ENCODE measurements at regions not wholly inside any gene's neighbourhood (a gene's known extent, or its start where the extent isn't known, plus 50 kb on each side); places are given as distances from the start of the nearest gene placed in this dataset.

GRCh38 chr12:124115976-124116690 lies 143.1 kb downstream of the ZNF664 start:
- Mint-ChIP-seq H3K36me3 (no peaks in the 10 kb centered on the region), H3K9me3 (no peaks in the 10 kb centered on the region), H3K27me3 (ENCODE audit: low read depth) (no peaks in the 10 kb centered on the region), H3K4me3 (no peak overlapping the region), H3K27ac (no peak overlapping the region), H3K4me1 (peaks cover 32% of the 10 kb centered on the region)
- no peak for TF ChIP-seq CTCF (IDR thresholded peaks at IDR 0.05; ENCODE audit: unreplicated experiment)
- DNase-seq (ENCODE audit: low spot score in 2 of 2, unreplicated experiment in 2 of 2), result no peak

- H3K27ac Mint-ChIP-seq, result no peak overlapping the region
- H3K9me3 Mint-ChIP-seq, result no peaks in the 10 kb centered on the region
- peaks cover 45% of the 10 kb centered on the region for H3K4me1 Mint-ChIP-seq
- H3K4me3 Mint-ChIP-seq, result no peak overlapping the region
- H3K27me3 Mint-ChIP-seq (ENCODE audit: low read depth), result no peaks in the 10 kb centered on the region
- no peak for DNase-seq (ENCODE audit: low spot score in 2 of 2, unreplicated experiment in 2 of 2)
- no peaks in the 10 kb centered on the region for H3K36me3 Mint-ChIP-seq
- no peak for TF ChIP-seq CTCF (IDR thresholded peaks at IDR 0.05; ENCODE audit: unreplicated experiment)
Measured at GRCh38 chr12:124120739-124121138, 147.7 kb downstream of the ZNF664 start.

- H3K36me3 Mint-ChIP-seq, result no peaks in the 10 kb centered on the region
- H3K4me1 Mint-ChIP-seq, result peaks cover 38% of the 10 kb centered on the region
- TF ChIP-seq CTCF (IDR thresholded peaks at IDR 0.05; ENCODE audit: unreplicated experiment), result no peak
- no peak overlapping the region for H3K27ac Mint-ChIP-seq
- no peak overlapping the region for H3K4me3 Mint-ChIP-seq
- no peaks in the 10 kb centered on the region for H3K27me3 Mint-ChIP-seq (ENCODE audit: low read depth)
- no peak for DNase-seq (ENCODE audit: low spot score in 2 of 2, unreplicated experiment in 2 of 2)
- H3K9me3 Mint-ChIP-seq, result no peaks in the 10 kb centered on the region
Measured at GRCh38 chr12:124122722-124123121, 149.7 kb downstream of the ZNF664 start.

- Mint-ChIP-seq H3K36me3 (no peaks in the 10 kb centered on the region), H3K27me3 (ENCODE audit: low read depth) (no peaks in the 10 kb centered on the region), H3K4me3 (no peak overlapping the region), H3K9me3 (no peaks in the 10 kb centered on the region), H3K27ac (peak overlapping the region; percentile 25), H3K4me1 (peaks cover 34% of the 10 kb centered on the region)
- no peak for TF ChIP-seq CTCF (IDR thresholded peaks at IDR 0.05; ENCODE audit: unreplicated experiment)
- DNase-seq (ENCODE audit: low spot score in 2 of 2, unreplicated experiment in 2 of 2), result no peak
Measured at GRCh38 chr12:124123296-124124000, 150.4 kb downstream of the ZNF664 start.

GRCh38 chr12:124125203-124125871 lies 152.3 kb downstream of the ZNF664 start:
- H3K27ac Mint-ChIP-seq, result peak overlapping the region; percentile 39
- no peak for TF ChIP-seq CTCF (IDR thresholded peaks at IDR 0.05; ENCODE audit: unreplicated experiment)
- H3K4me1 Mint-ChIP-seq, result peaks cover 31% of the 10 kb centered on the region
- DNase-seq (ENCODE audit: low spot score in 2 of 2, unreplicated experiment in 2 of 2), result no peak
- no peak overlapping the region for H3K4me3 Mint-ChIP-seq
- no peaks in the 10 kb centered on the region for H3K27me3 Mint-ChIP-seq (ENCODE audit: low read depth)
- H3K9me3 Mint-ChIP-seq, result no peaks in the 10 kb centered on the region
- no peaks in the 10 kb centered on the region for H3K36me3 Mint-ChIP-seq

Measured in mesothelial cell of epicardium (in vitro differentiated cells).